ENCODE measurements at regions not wholly inside any gene's neighbourhood (a gene's known extent, or its start where the extent isn't known, plus 50 kb on each side); places are given as distances from the start of the nearest gene placed in this dataset.
"Not testable (repeated sequence)": the region's sequence is repeated elsewhere in the genome, so short reads cannot be mapped to it uniquely, and the experiment has no call there.

DNA sequence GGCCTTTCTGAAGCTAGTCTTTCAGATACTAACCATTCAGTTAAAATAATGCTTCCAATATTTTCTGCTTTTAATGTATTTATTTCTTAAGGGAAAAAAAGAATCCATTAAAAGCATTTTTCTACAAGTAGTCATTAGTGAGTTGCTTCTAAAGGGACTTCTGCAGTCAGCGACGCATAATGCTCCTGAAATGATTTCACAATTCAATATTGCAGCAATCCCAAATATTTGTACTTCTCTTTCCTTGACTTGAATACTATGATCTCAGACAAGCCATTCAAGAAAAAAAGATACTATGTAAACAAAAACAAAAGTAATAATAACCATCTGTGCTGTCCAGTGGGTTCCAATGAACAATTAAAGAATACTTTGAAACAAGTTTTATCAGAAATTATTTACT is 681.0 kb downstream of the DIPK2A start:
- DNase-seq, result no peak

DNA sequence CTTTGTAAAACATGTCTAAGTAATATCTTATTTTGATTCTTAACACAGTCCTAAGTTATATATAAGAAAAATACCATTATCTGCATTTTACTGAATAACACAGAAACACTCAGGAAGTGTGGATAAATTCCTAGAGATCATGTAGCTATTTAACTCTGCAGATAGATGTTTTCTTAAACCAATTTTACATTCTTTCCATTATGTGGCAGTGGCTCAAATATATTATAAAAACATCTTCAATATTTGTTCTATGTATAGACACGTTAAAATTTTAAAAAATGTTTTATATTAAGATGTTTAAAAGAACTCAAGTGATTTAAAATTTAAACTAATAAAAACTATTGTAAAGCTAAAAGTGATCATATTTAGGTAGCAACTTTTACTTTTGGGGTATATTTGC is 683.8 kb downstream of the DIPK2A start:
- no peak for DNase-seq

DNA sequence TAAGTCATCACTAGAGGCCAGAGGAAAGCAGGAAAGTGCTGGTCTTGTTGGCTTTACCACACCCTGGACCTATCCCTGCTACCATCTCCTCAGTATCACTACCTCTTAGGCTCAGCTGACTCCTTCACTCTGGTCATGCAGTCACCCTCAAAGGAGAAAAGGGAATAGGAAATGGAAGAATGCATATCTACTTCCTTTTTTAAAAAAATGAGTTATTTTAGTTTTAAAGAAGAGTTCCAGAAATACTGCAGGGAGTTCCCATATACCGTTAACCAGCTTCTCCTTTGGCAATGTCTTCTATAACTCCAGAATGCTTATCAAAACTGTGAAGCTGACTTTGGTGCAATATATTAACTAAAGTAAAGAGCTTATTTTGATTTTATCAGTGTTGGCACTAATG is 688.6 kb downstream of the DIPK2A start:
- DNase-seq, result no peak

DNA sequence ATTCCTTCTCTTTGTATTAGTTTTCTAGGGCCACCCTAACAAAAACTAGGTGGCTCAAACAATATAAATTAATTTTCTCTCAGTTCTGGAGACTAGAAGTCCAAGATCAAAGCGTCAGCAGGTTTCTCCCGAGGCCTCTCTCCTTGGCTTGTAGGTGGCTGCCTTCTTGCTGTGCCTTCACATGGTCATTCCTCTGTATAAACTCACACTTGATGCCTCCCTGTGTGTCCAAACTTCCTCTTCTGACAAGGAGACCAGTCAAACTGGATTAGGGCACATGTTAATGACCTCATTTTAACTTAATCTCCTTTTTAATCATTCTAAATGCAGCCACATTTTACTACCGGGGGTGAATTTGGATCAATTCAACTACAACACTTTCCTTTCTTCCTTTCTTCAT is 691.1 kb downstream of the DIPK2A start:
- DNase-seq, result no peak

DNA sequence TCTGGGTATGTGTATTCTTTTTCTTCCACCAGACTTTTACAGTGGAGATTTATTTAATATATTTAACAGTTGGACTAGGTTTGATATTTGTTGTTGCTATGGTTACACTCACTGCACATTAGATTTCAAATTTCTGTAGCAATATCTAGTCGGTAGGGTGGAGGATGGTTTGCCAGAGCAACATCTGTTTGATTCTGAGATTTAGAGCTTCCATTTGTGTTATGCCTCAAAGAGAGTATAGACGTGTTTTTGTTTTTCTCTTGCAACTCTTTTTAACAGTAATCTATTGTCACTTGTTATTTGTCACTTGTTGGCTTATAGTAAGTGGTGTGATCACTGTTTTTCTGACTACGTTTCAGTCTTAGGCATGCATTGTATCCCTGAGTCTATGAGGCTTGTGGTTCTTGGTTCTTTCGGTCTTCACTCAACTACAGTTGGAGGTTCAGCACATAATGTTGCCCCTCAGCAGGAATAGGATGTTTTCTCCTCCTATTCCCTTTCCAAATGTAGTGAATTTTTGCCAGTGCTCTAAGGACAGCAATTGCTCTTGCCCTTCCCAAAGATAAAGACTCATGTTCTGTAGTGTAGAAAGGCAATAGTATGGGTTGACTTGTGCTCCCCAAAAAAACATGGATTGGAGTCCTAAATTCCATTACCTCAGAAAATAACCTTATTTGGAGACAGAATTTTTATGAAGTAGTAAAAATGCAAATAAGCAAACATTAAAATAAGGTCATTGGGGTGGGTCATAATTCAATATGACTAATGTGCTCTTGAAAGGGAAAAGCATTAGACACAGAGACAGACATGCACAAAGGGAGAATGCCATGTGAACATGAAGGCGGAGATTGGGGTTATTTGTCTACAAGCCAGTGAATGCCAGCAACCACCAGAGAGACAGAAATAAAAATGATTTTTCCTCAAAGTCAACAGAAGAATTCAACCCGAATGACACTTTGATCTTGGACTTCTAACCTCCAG is 692.1 kb downstream of the DIPK2A start:
- DNase-seq, result no peak

DNA sequence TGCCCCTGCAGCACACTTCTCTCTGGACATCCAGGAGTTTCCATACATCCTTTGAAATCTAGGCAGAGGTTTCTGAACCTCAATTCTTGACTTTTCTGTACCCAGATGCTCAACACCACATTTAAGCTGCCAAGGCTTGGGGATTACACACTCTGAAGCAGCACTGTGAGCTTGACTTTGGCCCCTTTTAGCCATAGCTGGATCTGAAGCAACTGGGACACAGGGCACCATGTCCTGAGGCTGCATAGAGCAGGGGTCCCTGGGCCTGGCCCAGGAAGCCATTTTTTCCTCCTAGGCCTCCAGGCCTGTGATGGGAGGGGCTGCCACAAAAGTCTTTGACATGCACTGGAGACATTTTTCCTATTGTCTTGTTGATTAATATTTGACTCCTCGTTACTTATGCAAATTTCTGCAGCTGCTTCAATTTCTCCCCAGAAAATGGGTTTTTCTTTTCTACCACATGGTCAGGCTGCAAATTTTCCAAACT is 694.0 kb downstream of the DIPK2A start:
- no peak for DNase-seq

DNA sequence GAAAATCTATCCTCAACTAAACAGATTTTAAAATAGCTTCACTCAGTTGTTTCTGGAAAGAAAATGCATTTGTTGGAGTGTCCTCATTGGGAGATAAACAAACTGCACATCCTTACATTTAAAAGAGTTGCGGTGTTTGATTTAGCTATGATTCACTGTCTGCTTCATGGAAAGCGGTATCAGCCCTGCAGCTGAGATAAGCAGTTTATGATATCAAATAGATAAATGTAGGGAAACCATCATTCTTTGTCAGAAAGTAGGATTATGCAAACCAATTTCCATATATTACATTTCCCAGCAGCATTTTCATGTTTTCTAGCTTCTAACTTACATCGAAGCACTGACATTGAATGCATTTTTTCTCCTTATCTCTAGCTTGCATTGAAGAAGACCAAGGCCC is 698.9 kb downstream of the DIPK2A start:
- no peak for DNase-seq

DNA sequence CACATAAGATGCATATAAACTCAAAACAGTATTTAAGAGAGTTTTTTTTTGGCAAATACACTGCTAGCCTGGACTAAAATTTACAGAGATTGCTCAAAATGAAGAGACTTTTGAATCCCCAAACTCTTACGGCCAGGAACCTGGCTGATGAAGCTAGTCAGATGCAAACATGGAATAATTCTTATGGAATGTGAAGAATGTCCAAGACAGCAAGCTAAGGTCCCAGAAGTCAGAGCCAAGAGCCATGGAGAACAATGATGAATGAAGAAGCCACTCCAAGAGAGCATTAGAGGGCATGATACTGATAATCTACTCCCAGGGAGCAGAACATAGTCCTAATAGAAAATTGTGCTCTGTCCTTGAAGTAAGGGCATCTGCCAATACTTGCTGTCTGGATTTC is 705.5 kb downstream of the DIPK2A start:
- DNase-seq, result no peak

DNA sequence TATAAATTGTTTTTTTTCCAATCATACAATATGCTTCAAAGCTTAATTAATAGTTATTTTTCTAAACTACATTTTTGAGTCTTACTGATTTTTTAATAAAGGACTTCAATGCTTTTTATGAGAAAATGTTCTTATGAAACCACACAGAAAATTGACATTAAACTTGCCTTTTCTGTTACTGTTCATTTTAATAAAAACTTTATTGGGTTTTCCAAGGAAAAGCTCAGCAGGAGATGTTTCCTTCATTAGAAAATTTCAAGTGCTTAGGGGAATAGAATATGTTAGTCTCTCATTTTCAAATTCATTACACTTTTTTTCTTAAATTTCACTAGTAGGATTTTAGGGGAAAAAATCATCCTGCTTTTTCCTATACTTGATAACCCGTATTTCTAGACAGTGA is 711.4 kb downstream of the DIPK2A start:
- DNase-seq, result no peak

DNA sequence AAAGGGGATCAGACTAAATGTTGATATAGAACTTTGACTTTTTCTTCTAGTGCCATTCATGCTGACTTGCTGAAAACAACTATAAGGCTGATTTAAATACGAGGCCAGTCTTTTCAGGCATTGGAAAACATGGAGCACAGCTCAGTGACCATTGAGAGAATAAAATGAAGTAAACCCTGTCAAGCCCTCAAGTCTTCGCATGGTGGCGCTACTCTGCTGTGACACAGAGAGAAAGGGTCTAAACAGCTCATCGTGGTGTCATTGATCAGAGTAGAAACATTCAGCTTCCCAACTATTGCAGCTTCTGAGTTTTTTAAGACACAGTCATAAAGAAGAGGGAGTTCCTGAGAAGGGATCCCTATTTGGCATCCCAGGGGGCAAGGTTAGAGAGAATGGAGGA is 716.2 kb downstream of the DIPK2A start:
- DNase-seq, result no peak

DNA sequence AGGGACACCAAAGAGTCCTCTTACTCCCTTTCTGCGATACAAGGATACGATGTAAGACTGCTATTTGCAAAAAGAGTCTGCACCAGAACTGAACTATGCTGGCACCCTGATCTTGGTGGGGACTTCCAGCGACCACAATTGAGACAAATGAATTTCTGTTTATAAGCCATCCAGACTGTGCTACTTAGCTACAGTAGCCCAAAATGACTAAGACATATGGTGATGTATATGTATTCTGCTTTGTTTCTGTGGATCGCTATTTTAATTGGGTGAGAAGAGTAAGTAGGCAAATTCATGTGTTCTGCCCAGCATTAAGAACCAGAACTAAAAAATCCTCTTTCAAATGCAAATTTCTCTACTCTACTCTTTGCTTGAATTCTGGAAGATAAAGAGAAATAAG is 720.9 kb downstream of the DIPK2A start:
- DNase-seq, result no peak

DNA sequence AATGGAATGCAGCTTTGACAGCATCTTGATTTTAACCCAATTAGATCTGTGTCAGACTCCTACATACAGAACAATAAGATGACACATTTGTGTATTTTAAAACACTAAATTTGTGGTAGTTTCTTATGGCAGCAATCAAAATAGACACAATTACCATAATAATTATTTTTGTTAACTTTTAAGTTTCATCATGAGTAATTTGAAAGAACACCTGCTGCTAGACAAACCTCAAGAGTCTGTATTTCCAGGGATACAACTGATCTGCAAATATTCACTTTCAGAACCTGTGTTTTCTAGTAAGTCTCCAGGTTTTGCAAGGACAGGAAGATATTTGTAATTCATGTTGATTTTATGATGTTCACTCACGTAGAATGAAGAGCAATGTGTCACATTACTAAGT is 736.8 kb downstream of the DIPK2A start:
- no peak for DNase-seq

DNA sequence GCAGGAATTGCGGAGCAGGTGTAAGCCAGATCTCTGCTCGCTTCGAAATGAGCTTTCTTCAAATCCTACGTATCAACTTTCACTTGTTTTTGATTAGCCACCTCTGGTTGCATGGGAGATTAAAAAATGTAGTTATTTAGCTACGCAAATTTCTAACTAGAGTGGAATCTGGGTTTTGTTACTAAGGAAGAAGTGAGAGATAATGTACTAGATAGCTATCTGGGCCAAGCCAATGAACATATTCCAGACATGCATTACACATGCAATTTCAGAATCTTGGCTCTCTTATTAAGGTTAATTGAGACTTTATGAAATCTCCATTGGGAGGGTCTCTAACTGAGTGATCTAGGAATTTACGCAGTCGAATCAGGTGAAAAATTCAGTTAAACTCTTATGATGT is 765.7 kb downstream of the DIPK2A start:
- no peak for DNase-seq

DNA sequence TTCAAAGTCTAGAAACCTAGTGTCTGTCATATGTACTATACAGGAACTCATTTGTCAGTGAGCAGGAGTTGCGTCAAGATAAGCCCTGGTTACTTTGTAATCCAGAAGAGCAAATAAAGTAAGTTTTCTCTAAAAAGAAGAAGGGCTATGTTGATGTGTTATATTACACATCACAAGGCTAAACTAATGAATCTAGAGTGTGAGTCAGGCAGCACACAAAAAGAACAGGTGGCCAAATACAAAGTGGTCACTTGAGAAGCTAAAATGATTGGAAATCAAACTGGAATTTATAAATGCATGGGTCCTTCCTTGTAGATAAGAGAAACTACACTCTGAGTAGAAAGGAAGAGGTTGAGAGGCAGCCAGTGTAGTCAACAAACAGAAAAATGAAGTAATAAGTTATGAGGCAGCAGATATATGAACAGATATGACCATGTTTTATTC is 771.6 kb downstream of the DIPK2A start:
- DNase-seq, result no peak

DNA sequence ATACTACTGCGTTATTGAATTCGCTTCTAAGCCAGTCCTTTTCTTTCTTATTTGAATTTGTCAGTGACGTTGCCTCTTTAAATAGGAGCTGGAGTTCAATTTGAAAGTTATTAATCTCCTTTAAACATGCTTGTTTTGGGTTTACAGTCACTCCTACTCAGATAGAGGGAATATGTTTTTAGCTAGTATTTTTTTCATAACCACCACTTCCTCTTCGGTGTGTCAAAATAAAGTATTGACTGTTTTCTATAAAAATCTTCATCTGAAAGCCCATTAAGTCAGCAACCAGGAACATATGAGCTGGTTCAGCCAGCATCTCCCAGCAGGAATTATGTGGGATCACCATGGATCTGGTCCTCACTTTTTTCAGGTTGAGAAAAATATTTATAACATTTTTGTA is 772.9 kb downstream of the DIPK2A start:
- no peak for DNase-seq

DNA sequence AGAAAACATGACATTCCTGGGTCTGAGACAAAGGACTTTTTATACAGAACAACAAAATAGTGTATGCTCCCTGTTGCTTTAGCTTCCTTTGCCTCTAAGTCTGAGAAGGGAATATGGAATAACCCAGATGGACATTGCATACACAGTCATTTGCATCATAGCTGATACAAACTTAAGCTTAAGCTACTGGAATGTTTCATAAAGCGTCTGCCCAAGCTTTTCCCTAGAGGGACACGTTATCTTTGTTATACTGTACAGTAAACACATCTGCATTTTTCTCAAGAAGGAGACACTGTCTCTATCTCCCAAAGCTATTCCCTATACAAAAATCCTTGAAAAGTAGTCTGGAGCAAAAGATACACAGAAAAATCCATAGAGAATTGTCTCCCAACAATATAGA is 775.0 kb downstream of the DIPK2A start:
- no peak for DNase-seq

DNA sequence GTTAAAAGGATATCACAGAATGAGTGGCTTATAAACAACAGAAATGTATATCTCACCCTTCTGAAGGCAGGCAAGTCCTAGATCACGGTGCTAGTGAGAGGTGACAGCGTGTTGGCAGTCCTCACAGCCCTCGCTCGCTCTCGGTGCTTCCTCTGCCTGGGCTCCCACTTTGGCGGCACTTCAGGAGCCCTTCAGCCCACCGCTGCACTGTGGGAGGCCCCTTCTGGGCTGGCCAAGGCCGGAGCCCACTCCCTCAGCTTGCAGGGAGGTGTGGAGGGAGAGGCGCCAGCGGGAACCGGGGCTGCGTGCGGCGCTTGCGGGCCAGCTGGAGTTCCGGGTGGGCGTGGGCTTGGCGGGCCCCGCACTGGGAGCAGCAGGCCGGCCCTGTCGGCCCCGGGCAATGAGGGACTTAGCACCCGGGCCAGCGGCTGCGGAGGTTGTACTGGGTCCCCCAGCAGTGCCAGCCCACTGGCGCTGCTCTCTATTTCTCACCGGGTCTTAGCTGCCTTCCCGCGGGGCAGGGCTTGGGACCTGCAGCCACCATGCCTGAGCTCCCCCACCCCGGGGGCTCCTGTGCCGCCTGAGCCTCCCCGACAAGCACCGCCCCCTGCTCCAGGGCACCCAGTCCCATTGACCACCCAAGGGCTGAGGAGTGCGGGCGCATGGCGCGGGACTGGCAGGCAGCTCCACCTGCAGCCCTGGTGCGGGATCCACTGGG is 778.1 kb downstream of the DIPK2A start:
- not testable (repeated sequence) for DNase-seq

DNA sequence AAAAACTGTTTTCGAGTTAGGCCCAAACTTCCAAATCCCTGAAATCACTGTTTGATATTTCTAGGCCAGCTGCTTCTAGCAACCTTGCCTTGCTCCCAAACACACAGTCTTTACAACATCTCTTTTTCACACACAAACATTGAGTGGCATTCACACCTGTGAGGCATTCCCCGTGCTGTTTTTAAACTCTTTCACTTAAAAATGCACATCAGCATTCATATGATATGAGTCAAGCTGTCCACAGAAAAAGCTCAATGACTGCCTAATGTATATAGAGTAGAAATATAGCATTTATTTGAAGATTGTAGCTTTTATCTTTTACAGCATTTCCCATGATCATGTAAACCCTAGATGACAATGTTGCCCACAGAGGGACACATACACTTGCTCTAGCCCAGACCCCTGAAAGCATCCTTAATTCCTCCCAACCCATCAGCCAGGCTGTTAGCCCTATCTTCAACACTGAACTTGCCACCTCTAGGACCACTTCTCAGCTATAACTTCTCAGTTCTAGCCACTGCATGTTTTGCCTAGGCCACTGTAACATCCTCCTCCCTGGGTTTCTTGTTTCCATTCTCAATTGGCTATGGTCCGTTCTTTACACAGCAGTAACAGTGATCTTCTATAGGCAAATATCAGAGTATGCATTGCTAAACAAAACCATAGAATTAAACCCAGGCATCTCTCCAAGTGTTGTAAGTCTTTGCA is 782.6 kb downstream of the DIPK2A start:
- no peak for DNase-seq

DNA sequence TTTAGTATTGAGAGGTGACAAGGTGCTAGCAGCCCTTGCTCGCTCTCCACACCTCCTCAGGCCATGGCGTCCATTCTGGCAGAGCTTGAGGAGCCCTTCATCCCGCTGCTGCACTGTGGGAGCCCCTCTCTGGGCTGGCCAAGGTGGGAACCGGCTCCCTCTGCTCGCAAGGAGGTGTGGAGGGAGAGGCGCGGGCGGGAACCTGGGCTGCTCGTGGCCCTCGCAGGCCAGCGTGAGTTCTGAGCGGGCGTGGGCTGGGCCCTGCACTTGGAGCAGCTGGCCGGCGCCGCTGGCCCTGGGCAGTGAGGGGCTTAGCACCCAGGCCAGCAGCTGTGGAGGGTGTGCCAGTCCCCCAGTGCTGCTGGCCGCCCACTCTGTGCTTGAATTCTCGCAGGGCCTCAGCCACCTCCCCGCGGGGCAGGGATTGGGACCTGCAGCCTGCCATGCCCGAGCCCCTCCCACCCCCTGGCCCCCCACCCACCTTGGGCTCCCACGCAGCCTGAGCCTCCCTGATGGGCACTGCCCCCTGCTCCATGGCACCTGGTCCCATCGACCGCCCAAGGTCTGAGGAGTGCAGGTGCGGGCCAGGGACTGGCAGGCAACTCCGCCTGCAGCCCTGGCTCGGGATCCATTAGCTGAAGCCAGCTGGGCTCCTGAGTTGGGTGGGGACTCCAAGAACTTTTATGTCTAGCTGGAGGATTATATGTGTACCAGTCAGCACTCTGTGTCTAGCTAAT is 785.2 kb downstream of the DIPK2A start:
- DNase-seq, result no peak

DNA sequence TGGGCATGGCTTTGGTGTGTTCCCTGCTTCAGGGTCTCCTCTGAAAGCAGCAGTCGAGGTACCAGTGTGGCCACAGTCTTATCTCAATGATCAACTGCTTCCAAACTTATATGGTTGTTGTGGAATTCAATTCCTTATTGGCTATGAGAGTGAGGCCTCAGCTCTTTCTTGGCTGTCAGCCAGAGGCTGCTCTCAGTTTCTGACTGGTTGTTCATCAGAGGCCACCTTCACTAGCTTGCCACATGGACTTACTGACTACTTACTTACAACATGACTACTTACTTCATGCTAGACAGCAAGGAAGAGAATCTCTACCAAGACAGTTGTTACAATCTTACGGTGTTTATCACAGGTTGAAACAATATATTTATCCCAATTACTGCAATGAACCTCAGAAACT is 789.2 kb downstream of the DIPK2A start:
- DNase-seq, result no peak

DNA sequence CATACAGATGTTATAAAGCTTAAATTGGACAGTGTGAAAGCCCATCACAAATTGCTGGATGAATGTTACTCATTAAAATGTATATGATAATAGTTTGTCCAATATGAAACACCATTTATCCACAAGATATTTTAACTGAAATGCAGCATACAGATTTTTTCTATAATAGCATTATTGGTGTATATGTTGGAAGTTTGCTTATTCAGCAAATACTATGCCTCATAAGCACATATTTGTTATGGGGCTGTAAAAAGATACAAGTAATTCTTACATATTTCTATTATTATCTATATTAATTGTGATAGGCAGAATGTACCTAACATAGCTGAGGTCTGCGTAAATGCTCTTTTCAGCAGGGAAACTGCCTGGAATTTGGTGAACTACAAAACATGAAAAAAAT is 790.5 kb downstream of the DIPK2A start:
- no peak for DNase-seq

DNA sequence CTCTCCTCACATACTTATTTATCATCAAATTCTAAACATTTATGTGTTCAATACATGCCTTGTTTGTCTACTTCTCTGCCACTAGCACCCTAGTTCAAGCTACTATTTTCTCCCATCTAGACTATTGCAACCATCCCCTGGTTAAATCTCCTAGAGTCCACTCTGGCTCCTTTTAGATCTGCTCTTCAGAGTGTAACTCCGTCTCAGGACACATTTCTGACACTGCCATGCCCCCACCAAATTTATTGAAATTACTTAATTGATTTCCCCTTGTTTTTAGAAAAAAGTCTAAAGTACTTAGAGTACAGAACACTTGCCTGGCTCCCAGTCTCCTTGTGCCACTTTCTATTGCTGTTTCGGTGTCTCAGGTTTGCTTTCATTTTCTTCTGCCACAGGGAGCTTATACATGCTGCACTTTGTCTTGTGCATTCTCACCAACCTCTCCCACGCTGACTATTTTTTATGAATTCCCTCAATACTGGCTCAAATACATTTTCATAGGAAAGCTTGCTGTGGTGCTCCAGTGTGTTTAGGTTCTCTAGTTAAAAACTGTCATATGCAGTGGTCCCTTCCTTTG is 792.3 kb downstream of the DIPK2A start:
- no peak for DNase-seq
